Stimulated activated CD4-positive, alpha-beta T cell treated with anti-CD3 and anti-CD28 coated beads, Interleukin-4, amount 100 ng/mL, for 48 hours (primary cell): ENCODE measurements at regions not wholly inside any gene's neighbourhood (a gene's known extent, or its start where the extent isn't known, plus 50 kb on each side); places are given as distances from the start of the nearest gene placed in this dataset.

ENCODE experiments used
- DNase-seq, 2 donors: peaks; one replicate each; pipeline ENCODE4 v3.0.0-alpha.2; 2020; ENCODE audit warnings: low read depth in 2 of 2

DNA sequence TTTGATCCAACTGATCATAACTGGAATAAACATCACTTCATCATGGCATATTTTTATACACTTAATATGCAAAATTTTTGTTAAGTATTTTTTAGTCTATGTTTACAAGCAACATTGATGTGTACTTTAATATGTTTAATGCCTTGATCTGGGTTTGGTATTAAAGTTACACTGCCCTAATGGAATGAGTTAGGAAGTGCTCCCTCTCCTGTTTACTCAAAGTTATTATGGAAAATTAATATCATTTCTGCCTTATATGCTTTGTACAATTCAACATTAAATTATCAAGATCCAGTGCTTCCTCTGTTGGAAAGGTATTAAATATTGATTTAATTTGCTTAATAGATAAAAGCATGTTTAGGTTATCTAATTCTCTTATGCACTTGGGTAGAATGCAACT is 927.3 kb upstream of the RAG2 start:
- no peak for DNase-seq

DNA sequence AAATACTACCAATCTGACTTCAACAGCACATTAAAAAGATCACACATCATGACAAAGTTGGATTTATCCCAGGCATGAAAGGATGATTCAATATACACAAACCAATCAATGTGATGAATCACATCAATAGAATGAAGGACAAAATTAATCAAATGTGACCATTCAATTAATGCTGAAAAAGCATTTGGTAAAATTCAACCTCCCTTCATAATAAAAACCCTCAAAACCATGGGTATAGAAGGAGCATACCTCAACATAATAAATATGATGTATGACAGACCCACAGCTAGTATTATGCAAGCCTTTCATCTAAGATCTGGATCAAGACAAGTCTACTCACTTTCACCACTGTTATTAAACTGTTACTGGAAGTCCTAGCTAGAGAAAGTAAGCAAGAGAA is 921.7 kb upstream of the RAG2 start:
- no peak for DNase-seq

DNA sequence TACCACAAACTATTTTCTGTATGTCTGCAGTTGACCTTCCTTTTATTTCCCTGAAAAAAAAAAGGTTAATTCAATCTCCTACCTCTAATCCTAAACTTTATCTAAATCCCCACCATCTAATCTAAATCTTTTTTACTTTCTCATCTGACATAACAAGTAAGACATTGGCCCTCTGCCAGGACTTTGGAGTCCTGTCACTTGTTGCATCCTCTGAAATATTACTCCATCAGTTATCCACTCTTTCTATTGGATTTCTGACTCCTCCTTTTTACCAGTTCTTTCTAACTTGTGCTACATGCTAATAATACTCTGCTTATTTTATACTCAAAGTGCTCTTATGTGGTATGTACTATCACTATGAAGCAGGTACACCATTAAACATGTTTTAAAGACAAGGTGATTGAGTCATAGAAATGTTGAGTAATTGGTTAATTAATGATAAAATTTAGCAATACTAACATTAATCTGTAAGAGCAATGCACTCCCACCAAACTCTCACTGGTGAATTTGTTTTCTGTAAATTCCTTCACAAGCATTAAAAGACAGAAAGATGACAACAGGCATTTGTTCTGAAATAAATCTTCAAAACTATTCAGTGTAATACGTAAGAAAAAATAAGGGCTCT is 914.2 kb upstream of the RAG2 start:
- DNase-seq = no peak

DNA sequence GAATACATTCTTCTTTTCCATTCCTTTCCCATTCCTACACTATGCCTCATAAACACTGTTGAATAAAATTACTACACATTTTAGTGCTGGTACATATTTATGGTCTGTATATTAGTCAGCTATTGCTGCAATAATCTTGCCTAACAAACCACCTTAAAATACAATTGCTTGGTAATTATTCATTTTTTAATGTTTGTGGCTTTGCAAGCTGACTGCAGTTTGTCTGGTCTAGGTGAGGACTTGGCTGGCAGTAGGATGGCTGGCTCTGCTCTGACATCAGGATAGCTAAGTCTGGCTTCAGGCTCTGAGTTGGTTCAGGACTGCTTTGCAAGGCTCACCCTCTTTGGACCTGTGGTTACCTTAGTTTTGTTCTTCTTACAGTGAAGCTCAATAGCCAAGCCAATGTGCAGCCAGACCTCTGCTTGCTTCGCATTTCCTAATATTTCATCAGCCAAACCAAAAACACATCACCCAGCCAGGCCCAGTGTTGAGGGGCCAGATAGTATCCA is 913.4 kb upstream of the RAG2 start:
- no peak for DNase-seq

DNA sequence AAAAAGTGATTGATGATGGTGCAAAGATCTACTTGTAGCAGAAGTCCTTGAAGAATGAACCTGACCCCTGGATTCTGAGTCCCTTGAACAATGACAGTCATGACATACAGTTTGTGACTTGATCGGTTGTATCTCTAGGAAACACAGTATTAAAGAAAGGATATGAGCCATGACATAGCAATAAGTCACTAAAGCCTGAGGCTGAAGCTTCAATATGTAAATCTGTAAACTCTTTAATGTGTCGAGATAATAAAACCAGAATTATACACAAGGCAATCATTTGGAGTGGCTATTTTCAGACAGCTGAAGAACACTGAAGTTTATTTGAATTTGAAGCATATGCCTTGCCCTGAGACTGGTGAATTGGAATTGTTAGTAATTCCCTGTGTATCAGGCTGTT is 911.5 kb upstream of the RAG2 start:
- no peak for DNase-seq

DNA sequence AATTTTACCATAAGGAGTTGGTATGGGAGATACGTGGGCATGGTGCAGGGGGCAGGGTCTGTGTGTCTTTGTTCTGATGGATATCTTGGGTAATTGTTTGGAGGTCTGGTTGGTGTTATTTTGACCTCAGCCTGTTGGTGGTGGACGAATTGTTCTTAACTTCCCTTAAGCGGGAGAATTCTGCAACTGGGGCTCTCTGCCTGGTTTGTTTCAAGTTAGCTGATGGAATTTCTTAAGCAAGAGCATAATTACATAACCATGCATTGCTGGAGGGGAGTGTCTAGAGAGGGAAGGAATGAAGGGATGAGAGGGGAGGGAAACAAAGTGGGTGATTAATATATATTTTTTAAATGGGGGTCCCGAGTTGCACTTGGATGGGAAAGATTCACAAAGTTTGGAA is 908.5 kb upstream of the RAG2 start:
- DNase-seq = no peak

DNA sequence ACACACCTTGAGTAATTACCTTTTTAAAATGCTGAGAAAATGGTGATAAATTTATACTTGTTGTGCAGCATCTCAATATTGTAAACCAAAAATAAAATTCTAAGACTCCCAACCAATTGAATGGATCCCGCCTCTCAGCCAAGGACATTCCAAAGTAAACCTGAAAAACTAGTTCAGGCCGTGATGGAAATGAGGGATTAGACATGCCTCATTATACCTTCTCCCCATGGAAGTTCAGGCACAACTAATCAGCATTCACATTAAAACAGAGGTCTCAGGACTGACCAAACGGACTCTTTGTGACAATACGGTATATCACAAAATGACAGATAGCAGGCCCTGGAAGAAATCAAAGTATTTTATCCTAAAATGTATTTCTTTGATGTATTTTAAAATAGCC is 907.4 kb upstream of the RAG2 start:
- no peak for DNase-seq

DNA sequence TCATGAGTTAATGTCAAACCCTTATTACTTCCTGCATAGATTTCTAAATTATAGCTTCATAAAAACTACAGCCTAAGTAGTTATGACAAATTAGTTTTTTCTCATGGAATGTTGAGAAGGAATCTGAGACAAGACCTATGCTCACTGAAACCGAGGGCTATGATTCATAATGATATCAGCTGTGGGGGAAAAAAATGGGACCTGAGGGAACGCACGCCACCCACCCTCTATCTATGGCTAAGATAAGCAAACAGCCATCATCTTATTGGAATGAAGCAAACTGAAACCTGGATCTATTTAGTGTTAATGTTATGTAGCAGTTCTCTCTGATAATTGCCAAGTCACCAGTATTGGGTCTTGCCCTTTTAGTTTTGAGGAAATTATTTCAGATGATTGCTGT is 906.9 kb upstream of the RAG2 start:
- no peak for DNase-seq

DNA sequence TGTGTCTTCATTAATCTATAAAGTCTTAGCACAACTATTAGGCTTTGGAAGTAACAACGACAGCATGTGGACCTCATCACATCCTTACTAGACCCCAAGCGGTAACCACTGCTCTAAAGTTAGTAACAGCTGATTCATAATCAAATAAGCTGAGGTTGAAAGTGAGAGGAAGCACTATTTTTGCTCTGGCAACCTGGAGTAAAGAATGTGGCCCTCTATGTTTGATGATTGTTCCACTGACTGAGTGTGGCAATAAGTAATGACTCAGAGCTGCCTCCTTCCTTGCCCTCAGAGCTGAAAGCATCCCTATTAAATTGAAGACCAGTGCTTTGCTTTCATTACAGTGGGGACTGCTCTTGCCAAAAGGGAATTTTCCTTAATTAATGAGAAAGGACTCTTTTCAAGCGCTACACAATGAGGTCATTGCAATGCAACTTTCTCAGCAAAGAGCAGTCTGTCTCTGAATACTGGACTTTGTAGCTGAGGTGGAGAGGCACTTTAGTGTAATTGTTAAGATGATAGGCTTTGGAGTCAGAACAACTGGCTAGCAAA is 906.1 kb upstream of the RAG2 start:
- DNase-seq = no peak

DNA sequence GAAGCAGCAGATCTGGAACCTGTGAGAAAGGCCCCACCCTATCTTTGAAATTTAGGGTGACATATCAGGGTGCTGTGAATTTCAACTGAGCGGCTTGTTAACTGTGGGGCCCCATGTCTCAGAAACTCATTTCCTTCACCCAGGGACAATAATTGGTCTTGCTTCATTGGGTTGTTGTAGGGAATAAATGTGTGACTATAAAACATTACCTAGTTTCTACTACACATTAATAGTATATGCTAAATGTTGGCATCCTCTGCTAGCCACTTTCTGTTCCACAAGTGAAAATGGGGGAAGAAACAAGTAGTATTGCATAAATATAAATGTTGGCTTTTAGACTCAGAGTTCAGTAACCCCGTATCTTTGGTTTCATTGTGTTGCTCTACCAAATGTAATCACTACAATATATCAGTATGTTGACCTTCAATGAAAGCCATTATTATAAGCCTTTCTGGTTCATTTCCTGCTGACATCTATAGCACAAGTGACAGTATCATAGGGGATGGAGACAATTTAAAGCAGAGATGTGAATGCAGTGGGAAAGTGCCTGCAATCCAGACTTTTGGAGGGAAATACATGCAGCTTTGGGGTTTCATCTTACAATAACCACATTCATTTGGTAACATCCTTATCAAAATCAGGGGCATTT is 905.5 kb upstream of the RAG2 start:
- no peak for DNase-seq

DNA sequence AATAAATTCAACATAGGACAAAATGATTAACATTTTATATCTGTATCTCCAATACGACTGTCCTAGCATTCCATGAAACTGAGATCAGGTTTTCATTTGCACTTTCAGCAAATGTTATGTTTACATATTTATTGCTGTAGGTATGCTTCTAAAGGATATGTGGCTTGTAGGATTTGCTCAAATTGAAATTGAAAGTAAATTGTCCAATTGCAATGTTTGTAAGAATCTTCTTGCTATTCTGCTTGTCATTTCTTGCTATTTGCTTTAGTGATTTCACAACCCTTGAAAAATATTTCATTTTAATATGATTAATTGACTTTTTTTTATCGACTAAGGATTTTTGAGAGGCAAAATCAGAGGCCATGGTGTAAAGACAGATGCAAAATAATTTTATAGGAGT is 904.2 kb upstream of the RAG2 start:
- no peak for DNase-seq

DNA sequence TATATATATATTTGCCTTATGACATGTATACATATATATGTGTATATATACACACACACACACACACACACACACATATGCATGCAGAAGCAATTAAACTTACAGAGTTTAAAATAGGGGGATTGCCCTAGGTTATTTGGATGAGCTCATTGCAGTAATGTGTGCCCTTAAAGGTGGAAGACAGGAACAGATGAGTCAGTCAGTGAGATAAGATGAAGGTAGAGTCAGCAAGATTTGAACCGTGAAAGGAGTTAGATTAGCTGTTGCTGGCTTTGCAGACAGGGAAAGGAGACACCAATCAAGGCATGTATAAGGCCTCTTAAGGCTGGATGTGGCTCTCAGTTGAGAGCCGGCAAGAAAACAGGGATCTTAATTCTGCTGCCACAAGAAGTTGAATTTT is 902.4 kb upstream of the RAG2 start:
- DNase-seq = no peak

DNA sequence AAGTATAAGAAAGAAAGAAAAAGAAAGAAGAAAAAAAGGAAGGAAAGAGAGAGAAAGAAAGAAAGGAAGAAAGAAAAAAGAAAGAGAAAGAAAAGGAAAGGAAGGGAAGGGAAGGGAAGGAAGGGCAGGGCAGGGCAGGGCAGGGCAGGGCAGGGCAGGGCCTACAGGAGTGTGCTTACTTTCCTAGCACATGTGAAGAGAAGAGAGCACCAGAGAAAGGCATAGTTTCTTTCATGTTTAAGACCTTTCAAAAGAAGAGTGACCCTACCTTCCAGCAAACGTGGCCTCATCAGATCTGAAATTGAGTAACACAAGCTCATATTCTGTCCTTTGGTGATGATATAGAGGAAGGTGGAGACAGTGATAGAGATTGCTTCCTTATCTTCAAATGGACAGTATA is 899.3 kb upstream of the RAG2 start:
- DNase-seq = no peak

DNA sequence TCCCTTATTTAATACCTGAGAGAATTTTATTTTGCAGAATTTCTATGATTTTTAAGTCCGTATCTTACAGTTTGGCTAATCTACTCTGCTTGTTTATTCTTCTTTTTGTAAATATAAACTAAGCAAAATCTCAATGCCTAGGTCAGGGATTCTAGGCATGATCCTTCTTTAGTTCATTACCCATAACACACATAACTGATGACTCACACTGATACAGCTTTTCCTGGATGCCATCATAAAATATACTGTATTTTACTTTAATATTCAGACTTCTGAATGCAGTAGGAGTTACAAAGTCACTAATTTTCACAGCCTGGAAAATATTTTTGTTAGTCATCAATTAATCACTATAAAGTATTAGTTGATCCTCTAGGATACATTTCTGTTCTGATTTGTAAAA is 898.2 kb upstream of the RAG2 start:
- no peak for DNase-seq

DNA sequence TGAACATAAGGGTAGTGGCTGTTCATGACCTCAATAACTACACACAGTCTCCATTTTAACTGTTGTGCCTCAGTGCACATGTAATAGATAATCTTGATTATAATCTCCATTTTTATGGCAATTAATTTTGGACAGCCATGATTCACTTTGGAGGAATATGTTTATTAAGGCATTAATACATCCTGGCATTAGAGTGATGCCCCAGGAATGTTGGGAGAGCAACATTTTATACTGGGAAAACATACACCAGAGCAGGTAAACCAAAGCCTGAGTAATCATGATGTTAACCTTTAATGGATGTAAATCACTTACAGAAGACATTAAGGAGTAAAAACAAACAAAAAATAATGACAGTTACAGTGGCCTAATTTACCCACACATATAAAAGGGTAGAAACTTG is 886.3 kb upstream of the RAG2 start:
- DNase-seq = no peak

DNA sequence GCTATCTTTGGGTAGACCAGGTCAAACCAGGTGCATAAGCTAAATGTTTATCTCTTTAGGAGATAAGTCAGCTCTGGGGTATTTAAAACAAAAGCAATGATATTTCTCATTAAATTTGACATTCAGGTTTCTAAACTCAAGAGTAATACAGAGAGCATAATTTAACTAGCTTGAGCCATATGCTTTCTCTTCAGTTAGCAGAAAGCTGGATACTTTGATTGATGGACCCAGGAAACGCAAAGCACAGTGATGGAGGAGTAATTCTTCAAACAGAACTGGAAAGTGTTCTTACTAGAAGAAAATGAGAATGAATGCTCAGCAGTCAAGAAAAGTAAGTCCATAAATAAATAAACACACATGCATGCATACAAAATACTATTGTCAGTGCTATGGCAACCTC is 885.7 kb upstream of the RAG2 start:
- no peak for DNase-seq

DNA sequence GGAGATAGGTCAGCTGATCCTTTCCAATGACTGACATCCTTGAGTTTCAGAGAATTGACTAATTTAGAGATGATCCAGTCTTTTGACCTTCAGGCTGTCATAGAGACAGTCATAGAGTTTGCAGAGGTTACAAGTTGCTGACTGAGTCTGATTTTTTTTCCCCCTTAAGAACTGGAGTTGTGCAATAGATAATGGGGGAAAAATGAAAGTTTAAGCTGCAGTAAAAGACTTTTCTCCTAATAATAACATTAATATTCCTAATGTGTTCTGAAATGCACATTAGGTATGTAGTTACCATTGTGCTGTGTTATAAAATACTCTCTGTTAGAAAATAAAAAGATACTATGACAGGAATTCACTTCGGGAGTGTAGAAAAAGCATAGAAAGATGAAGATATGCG is 876.9 kb upstream of the RAG2 start:
- DNase-seq = no peak

DNA sequence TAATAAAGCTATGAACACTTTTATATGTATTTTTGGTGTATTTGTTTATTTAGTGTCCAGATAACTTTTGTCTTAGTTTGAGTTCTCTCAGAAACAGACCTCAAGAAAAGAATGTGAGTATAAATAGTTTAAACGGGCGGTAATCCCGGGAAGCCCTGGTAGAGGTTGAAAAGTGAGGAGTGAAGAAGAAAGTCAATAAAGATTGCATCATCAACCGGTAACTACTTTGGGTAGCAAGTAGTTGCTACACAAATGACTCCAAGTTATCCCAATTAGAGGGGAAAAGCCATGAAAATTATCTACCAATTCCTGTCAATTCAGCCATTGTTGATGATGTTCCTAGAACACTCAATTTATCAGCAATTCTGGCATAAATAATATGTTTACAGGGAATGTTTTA is 870.3 kb upstream of the RAG2 start:
- no peak for DNase-seq

DNA sequence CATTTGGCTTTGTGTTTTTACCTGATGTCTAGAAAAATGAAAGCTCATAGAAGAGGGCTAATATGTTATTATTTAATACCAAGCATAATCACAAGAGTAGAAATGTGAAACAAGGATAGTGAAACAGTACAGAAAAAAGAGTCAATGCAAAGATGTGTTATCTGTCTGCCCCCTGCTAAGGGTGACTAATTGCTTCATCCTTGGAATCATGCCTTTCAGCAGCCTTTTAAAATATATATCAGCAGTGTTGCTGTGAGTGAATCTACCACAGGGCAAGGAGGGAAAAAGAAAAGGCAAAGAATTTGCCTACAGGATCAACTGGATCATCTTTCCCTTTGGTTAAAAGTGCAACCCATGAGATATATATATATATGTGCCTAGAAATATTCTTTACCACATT is 867.2 kb upstream of the RAG2 start:
- DNase-seq = no peak

DNA sequence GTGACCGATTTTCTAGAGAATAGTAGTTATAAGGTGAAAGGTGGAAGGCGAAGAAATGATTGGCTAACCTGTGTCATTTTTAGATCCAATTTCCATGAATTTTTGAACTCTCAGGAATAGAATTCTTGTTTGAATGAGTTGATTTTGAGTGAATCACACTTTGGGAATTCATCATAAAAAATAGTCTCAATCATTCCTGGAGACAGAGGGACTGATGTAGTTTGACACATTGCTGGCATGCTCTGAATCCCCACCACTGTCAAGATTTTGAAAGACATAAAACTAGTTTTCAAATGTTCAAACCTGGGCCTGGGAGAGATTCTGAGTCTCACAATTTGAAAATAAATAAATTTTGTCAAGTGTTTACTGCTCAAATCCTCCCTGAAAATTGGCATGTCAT is 861.4 kb upstream of the RAG2 start:
- DNase-seq = no peak

DNA sequence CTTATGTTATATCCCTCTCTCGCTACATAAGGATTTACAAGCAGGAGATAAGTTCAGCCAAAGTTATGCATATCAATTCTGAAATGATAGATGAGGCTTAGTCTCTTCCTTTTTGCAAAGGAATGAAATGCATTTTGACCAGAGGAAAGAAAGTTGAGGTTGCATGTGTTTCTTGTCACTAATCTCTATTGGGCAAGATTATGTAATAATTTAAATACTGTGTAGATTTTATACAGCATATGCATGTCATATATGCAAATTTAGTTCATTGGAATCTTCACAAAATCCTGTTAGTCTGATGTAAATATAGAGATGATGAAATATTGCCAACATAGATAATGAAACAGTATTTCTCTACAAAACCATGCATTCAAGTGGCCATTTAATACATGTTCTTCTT is 858.7 kb upstream of the RAG2 start:
- DNase-seq = no peak

DNA sequence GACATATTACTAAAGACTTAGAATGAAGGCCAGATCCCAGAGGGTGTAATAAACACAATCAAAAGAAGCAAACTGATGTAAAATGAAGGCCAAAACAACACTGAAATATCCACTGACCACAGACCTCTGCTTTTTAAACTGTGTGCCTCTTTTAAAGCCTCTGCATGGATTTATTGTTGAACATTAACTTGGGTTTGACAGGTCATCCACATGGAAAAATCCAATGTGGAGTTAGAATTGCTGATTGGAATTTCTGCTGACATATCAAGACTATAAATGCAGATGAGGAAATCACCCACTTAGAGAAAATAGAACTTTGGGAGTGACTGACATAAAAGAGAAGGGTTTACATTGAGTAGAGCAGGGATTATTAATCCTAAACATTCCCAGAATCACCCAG is 853.9 kb upstream of the RAG2 start:
- no peak for DNase-seq

DNA sequence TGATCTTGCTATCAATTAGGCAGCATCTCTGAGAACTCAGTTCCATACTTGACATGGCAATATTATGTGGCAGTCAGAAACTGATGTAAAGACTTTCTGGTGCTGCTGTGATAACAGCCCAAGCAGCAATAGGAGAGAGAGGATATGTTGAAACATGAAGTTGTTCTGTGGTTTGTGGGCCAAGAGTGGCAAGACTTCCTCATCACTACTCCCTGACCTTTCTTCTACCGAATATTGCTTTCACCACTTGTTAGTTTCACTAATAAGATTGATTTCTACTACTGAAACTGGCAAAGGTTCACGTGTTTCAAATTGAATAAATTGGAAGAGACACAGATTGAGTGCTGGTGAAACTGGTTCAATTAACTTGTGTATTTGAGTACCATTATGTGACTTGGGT is 852.6 kb upstream of the RAG2 start:
- no peak for DNase-seq

DNA sequence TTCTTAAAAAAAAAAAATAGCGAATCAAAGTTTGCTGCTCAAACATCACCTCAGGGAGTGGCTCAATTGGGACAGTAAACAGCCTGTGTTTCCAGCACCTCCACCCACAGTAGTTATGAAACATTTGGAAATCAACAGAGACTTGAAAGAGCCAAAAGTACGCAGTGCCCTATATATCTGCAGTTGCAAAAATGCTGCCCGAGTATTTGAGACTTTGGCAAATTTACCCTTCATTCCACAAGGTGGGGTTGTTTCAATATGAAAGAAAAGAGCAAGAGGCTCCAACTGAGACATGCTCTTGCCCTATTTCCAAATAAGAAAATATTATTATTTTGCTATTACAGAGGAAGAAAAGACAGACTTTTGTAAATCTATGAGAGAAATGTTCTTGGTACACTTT is 851.1 kb upstream of the RAG2 start:
- no peak for DNase-seq
